GM06990 (cell line): ENCODE measurements at regions not wholly inside any gene's neighbourhood (a gene's known extent, or its start where the extent isn't known, plus 50 kb on each side); places are given as distances from the start of the nearest gene placed in this dataset.
"Not testable (repeated sequence)": the region's sequence is repeated elsewhere in the genome, so short reads cannot be mapped to it uniquely, and the experiment has no call there.

Source experiments
- DNase-seq: peaks from one replicate; pipeline ENCODE4 v3.0.0-alpha.2; 2011; ENCODE audit not compliant: insufficient read length; ENCODE audit errors: extremely low read depth
- H3K27me3 ChIP-seq: replicated peaks from 2 replicates; pipeline ENCODE4 v1.6.0; 2011; ENCODE audit warnings: low read length; ENCODE audit not compliant: control insufficient read depth, insufficient read depth
- H3K36me3 ChIP-seq: 2 replicates; pipeline ENCODE4 v1.5.1; 2011; ENCODE audit warnings: low read length; ENCODE audit not compliant: control insufficient read depth, insufficient read depth
- H3K4me3 ChIP-seq: replicated peaks from 2 replicates; pipeline ENCODE4 v1.5.1; 2011; ENCODE audit warnings: low read depth, mild to moderate bottlenecking, control low read depth, low read length
- CTCF ChIP-seq: IDR thresholded peaks from 2 replicates; pipeline ENCODE4 v1.5.1; 2011; ENCODE audit warnings: low read length, control low read depth, mild to moderate bottlenecking, inconsistent platforms; ENCODE audit not compliant: insufficient read depth, poor library complexity, severe bottlenecking

GRCh38 chr1:214141486-214141885 lies 139.5 kb upstream of the SMYD2 start:
- no peak for TF ChIP-seq CTCF
- no peak for DNase-seq
- Histone ChIP-seq H3K4me3 (no peak overlapping the region), H3K36me3 (no peaks in the 10 kb centered on the region), H3K27me3 (0 out of 2 replicates have a peak, but pooled peaks cover 1% of the 10 kb centered on the region)

GRCh38 chr1:214143006-214143992 lies 137.7 kb upstream of the SMYD2 start:
- Histone ChIP-seq H3K4me3 (no peak overlapping the region), H3K27me3 (no peaks in the 10 kb centered on the region), H3K36me3 (no peaks in the 10 kb centered on the region)
- DNase-seq: no peak
- TF ChIP-seq CTCF: no peak

GRCh38 chr1:214144521-214144920 lies 136.4 kb upstream of the SMYD2 start:
- not testable (repeated sequence) for H3K36me3 ChIP-seq, H3K4me3 ChIP-seq, DNase-seq, H3K27me3 ChIP-seq

GRCh38 chr1:214146523-214146922 lies 134.4 kb upstream of the SMYD2 start:
- Histone ChIP-seq H3K36me3 (no peaks in the 10 kb centered on the region), H3K4me3 (no peak overlapping the region), H3K27me3 (no peaks in the 10 kb centered on the region)
- no peak for DNase-seq
- TF ChIP-seq CTCF: no peak

- Histone ChIP-seq H3K27me3 (no peaks in the 10 kb centered on the region), H3K36me3 (no peaks in the 10 kb centered on the region), H3K4me3 (no peak overlapping the region)
- DNase-seq: no peak
- no peak for TF ChIP-seq CTCF
Observed at GRCh38 chr1:214154596-214155292, 126.2 kb upstream of the SMYD2 start.

- H3K27me3 ChIP-seq: no peaks in the 10 kb centered on the region
- no peak for DNase-seq
Observed at GRCh38 chr1:214155987-214156625, 124.9 kb upstream of the SMYD2 start.

More at GRCh38 chr1:214155987-214156625, 124.9 kb upstream of the SMYD2 start:
- no peak for TF ChIP-seq CTCF
- Histone ChIP-seq H3K36me3 (no peaks in the 10 kb centered on the region), H3K4me3 (no peak overlapping the region)
